GM23338 (cell line): ENCODE measurements at regions not wholly inside any gene's neighbourhood (a gene's known extent, or its start where the extent isn't known, plus 50 kb on each side); places are given as distances from the start of the nearest gene placed in this dataset.

Experiments
- ATAC-seq: fragments of 200-7000 bp; cut with Tn5 transposase; 3 replicates; pipeline ENCODE4 v1.9.1; 2020
- DNase-seq: peaks from one replicate; pipeline ENCODE4 v3.0.0-alpha.2; 2015; ENCODE audit warnings: low spot score
- H2AFZ ChIP-seq: fragments of 200-600 bp; sonication (generic); 2 replicates; pipeline ENCODE4 v1.8.0; 2016; ENCODE audit warnings: antibody characterized with exemption, mild to moderate bottlenecking, moderate library complexity
- H3F3A ChIP-seq: fragments of 200-600 bp; sonication (generic); replicated peaks from 2 replicates; pipeline ENCODE4 v1.8.0; 2017; ENCODE audit warnings: antibody characterized with exemption, mixed run types, low read depth
- H3K27ac ChIP-seq: fragments of 200-600 bp; sonication (generic); 2 replicates; pipeline ENCODE4 v1.6.1; 2016; ENCODE audit warnings: low read depth
- H3K27me3 ChIP-seq: fragments of 200-600 bp; sonication (generic); 2 replicates; pipeline ENCODE4 v1.8.0; 2016; ENCODE audit warnings: mild to moderate bottlenecking, mixed run types, moderate library complexity; ENCODE audit not compliant: insufficient read depth
- H3K36me3 ChIP-seq: fragments of 200-600 bp; sonication (generic); 2 replicates; pipeline ENCODE4 v1.8.0; 2016; ENCODE audit warnings: mild to moderate bottlenecking; ENCODE audit not compliant: insufficient read depth
- H3K4me1 ChIP-seq: fragments of 200-600 bp; sonication (generic); 2 replicates; pipeline ENCODE4 v1.8.0; 2016; ENCODE audit warnings: mild to moderate bottlenecking, moderate library complexity; ENCODE audit not compliant: insufficient read depth
- H3K4me2 ChIP-seq: fragments of 200-600 bp; sonication (generic); 2 replicates; pipeline ENCODE4 v1.7.1; 2017; ENCODE audit warnings: mixed run types
- H3K4me3 ChIP-seq: fragments of 200-600 bp; sonication (generic); 2 replicates; pipeline ENCODE4 v1.6.1; 2016; ENCODE audit warnings: mixed run types
- H3K79me2 ChIP-seq: fragments of 200-600 bp; sonication (generic); replicated peaks from 2 replicates; pipeline ENCODE4 v1.8.0; 2017; ENCODE audit warnings: mild to moderate bottlenecking; ENCODE audit not compliant: insufficient read depth
- H3K9me2 ChIP-seq: fragments of 200-600 bp; sonication (generic); 2 replicates; pipeline ENCODE4 v1.8.0; 2017; ENCODE audit not compliant: insufficient read depth
- H4K20me1 ChIP-seq: fragments of 200-600 bp; sonication (generic); replicated peaks from 2 replicates; pipeline ENCODE4 v1.8.0; 2017; ENCODE audit warnings: mild to moderate bottlenecking; ENCODE audit not compliant: insufficient read depth
- H3K27ac Mint-ChIP-seq: 2 replicates; pipeline ENCODE4 v1.8.0; 2020; ENCODE audit warnings: inconsistent platforms, mild to moderate bottlenecking, moderate library complexity, mixed read lengths
- H3K27me3 Mint-ChIP-seq: 3 replicates; pipeline ENCODE4 v1.8.0; 2022; ENCODE audit warnings: low read depth, mild to moderate bottlenecking, moderate library complexity, mixed read lengths, inconsistent platforms; ENCODE audit not compliant: insufficient read depth, poor library complexity
- H3K36me3 Mint-ChIP-seq: 3 replicates; pipeline ENCODE4 v1.8.0; 2021; ENCODE audit warnings: low read depth, mild to moderate bottlenecking, inconsistent platforms, moderate library complexity, mixed read lengths
- H3K4me1 Mint-ChIP-seq: 3 replicates; pipeline ENCODE4 v1.8.0; 2020; ENCODE audit warnings: mild to moderate bottlenecking, inconsistent platforms, mixed read lengths
- H3K4me3 Mint-ChIP-seq: 3 replicates; pipeline ENCODE4 v1.8.0; 2021; ENCODE audit warnings: moderate library complexity, mild to moderate bottlenecking, inconsistent platforms, mixed read lengths
- H3K9me3 Mint-ChIP-seq: 3 replicates; pipeline ENCODE4 v1.8.0; 2020; ENCODE audit warnings: moderate library complexity, mild to moderate bottlenecking, inconsistent platforms, mixed read lengths
- CREB1 ChIP-seq: fragments of 250-450 bp; sonication (Bioruptor Pico); IDR thresholded peaks from 2 replicates; pipeline ENCODE4 v1.5.0; 2020; ENCODE audit warnings: low read depth, mild to moderate bottlenecking, moderate library complexity
- CTCF ChIP-seq, 2 experiments: fragments of 200-600 bp in 1 of 2; sonication (generic) in 1 of 2; conservative IDR thresholded peaks; 2 replicates each; pipeline versions ENCODE4 v1.5.1 to v1.6.1; 2016 to 2017; ENCODE audit warnings: antibody characterized with exemption in 2 of 2, low read depth in 2 of 2, mild to moderate bottlenecking in 2 of 2, moderate library complexity in 1 of 2
- JUNB ChIP-seq: IDR thresholded peaks from one replicate; pipeline ENCODE4 v1.6.1; 2016; ENCODE audit warnings: antibody characterized with exemption; ENCODE audit not compliant: unreplicated experiment
- NANOG ChIP-seq: IDR thresholded peaks from 2 replicates; pipeline ENCODE4 v1.6.1; 2016; ENCODE audit warnings: antibody characterized with exemption, borderline replicate concordance
- POLR2AphosphoS5 ChIP-seq: IDR thresholded peaks from 2 replicates; pipeline ENCODE4 v1.6.1; 2016; ENCODE audit warnings: antibody characterized with exemption, low read depth
- REST ChIP-seq: IDR thresholded peaks from one replicate; pipeline ENCODE4 v1.6.1; 2018; ENCODE audit warnings: antibody characterized with exemption; ENCODE audit not compliant: unreplicated experiment
- STAT1 ChIP-seq: IDR thresholded peaks from one replicate; pipeline ENCODE4 v1.6.1; 2016; ENCODE audit warnings: antibody characterized with exemption; ENCODE audit not compliant: unreplicated experiment
- ZNF114 ChIP-seq: fragments of 250-450 bp; sonication (Bioruptor Pico); IDR thresholded peaks from 2 replicates; pipeline ENCODE4 v1.5.0; 2020; ENCODE audit warnings: mild to moderate bottlenecking, moderate library complexity
- ZNF462 ChIP-seq: fragments of 250-450 bp; sonication (Bioruptor Pico); IDR thresholded peaks from 2 replicates; pipeline ENCODE4 v1.5.0; 2020; ENCODE audit warnings: mild to moderate bottlenecking, moderate library complexity

GRCh38 chr22:22978637-22979036 is 91.0 kb downstream of the IGLL5 start (continued):
- no peak for TF ChIP-seq REST
- TF ChIP-seq CREB1 (CRISPR knock-in tag), result no peak

GRCh38 chr22:22979121-22979724 is 91.1 kb upstream of the GNAZ start:
- H3K9me2 ChIP-seq, result no peaks in the 10 kb centered on the region
- Mint-ChIP-seq H3K9me3 (peaks cover 58% of the 10 kb centered on the region), H3K27ac (no peak overlapping the region), H3K27me3 (peaks cover 5% of the 10 kb centered on the region), H3K4me1 (no peaks in the 10 kb centered on the region), H3K36me3 (peaks cover 6% of the 10 kb centered on the region; the same call in 2 of the 3 replicates), H3K4me3 (no peak overlapping the region)
- H3K4me3 ChIP-seq, result no peak overlapping the region
- H3K36me3 ChIP-seq, result 0 out of 2 replicates have a peak, but pooled peaks cover 3% of the 10 kb centered on the region
- H4K20me1 ChIP-seq, result no peaks in the 10 kb centered on the region
- DNase-seq (no peak), ATAC-seq (no peak)
- H3K4me2 ChIP-seq, result no peak overlapping the region
- no peaks in the 10 kb centered on the region for H3K4me1 ChIP-seq
- no peak overlapping the region for H3K27ac ChIP-seq
- H2AFZ ChIP-seq, result no peak overlapping the region
- H3K79me2 ChIP-seq, result no peaks in the 10 kb centered on the region
- H3F3A ChIP-seq, result no peaks in the 10 kb centered on the region
- H3K27me3 ChIP-seq, result peaks cover 28% of the 10 kb centered on the region; the same call in 1 of the 2 replicates
- TF ChIP-seq POLR2AphosphoS5 (no peak), REST (no peak), JUNB (no peak), STAT1 (no peak), NANOG (no peak), CREB1 (CRISPR knock-in tag) (no peak), ZNF462 (CRISPR knock-in tag) (no peak), ZNF114 (CRISPR knock-in tag) (no peak), CTCF (conservative IDR thresholded peaks at IDR 0.05; ENCODE audit: low read depth in 2 of 2) (no peak)
